A673 (cell line): ENCODE measurements at regions not wholly inside any gene's neighbourhood (a gene's known extent, or its start where the extent isn't known, plus 50 kb on each side); places are given as distances from the start of the nearest gene placed in this dataset.
A peak's percentile ranks its signal among the peaks of the same experiment; 100 is the strongest.

ENCODE experiments used
- BruUV-seq: library from RNA; stranded (reverse); fragments of 400-500 nt; replicated peaks from 2 replicates; lab custom pipeline; 2021; lab: Mats Ljungman, UMichigan
- CTCF ChIA-PET: fragments of 300-600 bp; sonication (Branson Sonifier 250); formaldehyde crosslinking; loops from one replicate; lab custom pipeline; 2022; ENCODE audit warnings: antibody characterized with exemption; lab: Charles Lee
- POLR2A ChIA-PET: fragments of 300-600 bp; sonication (Branson Sonifier 250); formaldehyde crosslinking; loops from one replicate; lab custom pipeline; 2022; ENCODE audit warnings: antibody characterized with exemption; ENCODE audit not compliant: low non-redundant PET; lab: Charles Lee
- DNase-seq: peaks from one replicate; pipeline ENCODE4 v3.0.0-alpha.2; 2015; ENCODE audit warnings: low spot score
- H3K27ac ChIP-seq: fragments of 200-600 bp; sonication (generic); 2 replicates; pipeline ENCODE4 v1.5.1; 2016; ENCODE audit warnings: mixed run types, low read depth, mild to moderate bottlenecking, mixed read lengths, antibody characterized with exemption, low read length; ENCODE audit not compliant: poor library complexity, severe bottlenecking
- H3K27me3 ChIP-seq: fragments of 200-600 bp; sonication (generic); replicated peaks from 2 replicates; pipeline ENCODE4 v1.6.1; 2017; ENCODE audit warnings: mixed run types, low read depth, mild to moderate bottlenecking, mixed read lengths, antibody characterized with exemption, low read length; ENCODE audit not compliant: insufficient read depth, poor library complexity
- H3K36me3 ChIP-seq: fragments of 200-600 bp; sonication (generic); 2 replicates; pipeline ENCODE4 v1.6.1; 2016; ENCODE audit warnings: mixed run types, mild to moderate bottlenecking, mixed read lengths, antibody characterized with exemption, low read length; ENCODE audit not compliant: insufficient read depth, poor library complexity, severe bottlenecking
- H3K4me1 ChIP-seq: fragments of 200-600 bp; sonication (generic); 2 replicates; pipeline ENCODE4 v1.6.1; 2017; ENCODE audit warnings: mixed run types, mild to moderate bottlenecking, mixed read lengths, antibody characterized with exemption, low read length; ENCODE audit not compliant: insufficient read depth, poor library complexity, severe bottlenecking
- H3K4me3 ChIP-seq: fragments of 200-600 bp; sonication (generic); 2 replicates; pipeline ENCODE4 v1.5.1; 2016; ENCODE audit warnings: low read depth, mixed run types, mild to moderate bottlenecking, mixed read lengths, low read length; ENCODE audit not compliant: poor library complexity, severe bottlenecking
- H3K9me3 ChIP-seq: fragments of 200-600 bp; sonication (generic); 2 replicates; pipeline ENCODE4 v1.6.1; 2016; ENCODE audit warnings: mixed run types, low read depth, mild to moderate bottlenecking, mixed read lengths, antibody characterized with exemption, low read length; ENCODE audit not compliant: poor library complexity, severe bottlenecking
- EZH2 ChIP-seq: fragments of 200-600 bp; sonication (generic); IDR thresholded peaks from 2 replicates; pipeline ENCODE4 v1.6.1; 2017; ENCODE audit warnings: borderline replicate concordance, low read depth, mild to moderate bottlenecking, mixed read lengths, antibody characterized with exemption, low read length; ENCODE audit not compliant: poor library complexity, severe bottlenecking
- intact Hi-C: fragments of 100-400 bp; cut with micrococcal nuclease; formaldehyde crosslinking; loops from one replicate; pipeline ENCODE4 v1.10.0; 2022; ENCODE audit not compliant: unreplicated experiment
- TF ChIP-seq, protein P1 (sequence below): fragments of 300-800, 200-600 bp; sonication (generic); conservative IDR thresholded peaks from 2 replicates; pipeline ENCODE4 v1.5.1; 2017; ENCODE audit warnings: low read depth, mild to moderate bottlenecking, antibody characterized with exemption, low read length, moderate library complexity, mixed read lengths

DNA sequence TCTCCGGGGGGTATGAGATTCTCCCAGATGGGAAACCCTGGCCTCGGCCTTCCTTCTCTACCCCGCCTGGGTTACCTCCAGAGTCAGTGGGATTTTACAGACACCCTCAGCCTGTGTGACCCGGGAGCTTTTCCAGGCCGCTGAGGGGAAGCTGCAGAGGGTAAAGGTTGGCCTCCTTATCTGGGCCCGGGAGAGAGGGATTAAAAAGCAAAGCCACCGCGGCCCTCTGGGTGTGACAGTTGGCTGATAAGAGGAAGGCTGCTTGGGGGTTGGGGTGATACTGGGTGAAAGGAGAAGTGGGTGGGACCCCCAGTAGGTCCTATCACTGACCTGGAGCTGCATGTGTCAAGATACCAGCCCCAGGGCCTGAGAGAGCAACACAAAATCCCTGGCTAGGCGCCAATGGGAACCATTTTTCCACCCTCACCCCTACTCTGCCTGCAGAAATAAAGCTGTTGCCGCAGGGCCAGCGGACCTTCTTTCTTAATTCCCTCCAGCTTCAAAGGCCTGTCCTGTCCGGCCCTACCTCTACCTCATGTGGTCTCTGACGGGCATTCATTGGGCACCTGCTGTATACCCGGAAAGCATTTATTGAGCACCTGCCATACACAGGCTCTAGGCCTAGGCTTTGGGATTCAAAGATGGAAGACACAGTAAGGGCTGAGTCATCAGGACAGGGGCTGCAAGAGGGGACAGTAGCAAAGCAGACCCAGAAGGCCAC lies 77.6 kb upstream of the GSE1 start:
- H3K9me3 ChIP-seq: peaks cover 11% of the 10 kb centered on the region
- POLR2A ChIA-PET: no interaction called here
- H3K4me1 ChIP-seq: peaks cover 8% of the 10 kb centered on the region
- peak overlapping the region; percentile 62 for H3K27ac ChIP-seq
- no TSS peak for BruUV-seq
- no peaks in the 10 kb centered on the region for H3K27me3 ChIP-seq
- no peaks in the 10 kb centered on the region for H3K36me3 ChIP-seq
- intact Hi-C loops: no loop called here
- TF ChIP-seq, protein P1, sequence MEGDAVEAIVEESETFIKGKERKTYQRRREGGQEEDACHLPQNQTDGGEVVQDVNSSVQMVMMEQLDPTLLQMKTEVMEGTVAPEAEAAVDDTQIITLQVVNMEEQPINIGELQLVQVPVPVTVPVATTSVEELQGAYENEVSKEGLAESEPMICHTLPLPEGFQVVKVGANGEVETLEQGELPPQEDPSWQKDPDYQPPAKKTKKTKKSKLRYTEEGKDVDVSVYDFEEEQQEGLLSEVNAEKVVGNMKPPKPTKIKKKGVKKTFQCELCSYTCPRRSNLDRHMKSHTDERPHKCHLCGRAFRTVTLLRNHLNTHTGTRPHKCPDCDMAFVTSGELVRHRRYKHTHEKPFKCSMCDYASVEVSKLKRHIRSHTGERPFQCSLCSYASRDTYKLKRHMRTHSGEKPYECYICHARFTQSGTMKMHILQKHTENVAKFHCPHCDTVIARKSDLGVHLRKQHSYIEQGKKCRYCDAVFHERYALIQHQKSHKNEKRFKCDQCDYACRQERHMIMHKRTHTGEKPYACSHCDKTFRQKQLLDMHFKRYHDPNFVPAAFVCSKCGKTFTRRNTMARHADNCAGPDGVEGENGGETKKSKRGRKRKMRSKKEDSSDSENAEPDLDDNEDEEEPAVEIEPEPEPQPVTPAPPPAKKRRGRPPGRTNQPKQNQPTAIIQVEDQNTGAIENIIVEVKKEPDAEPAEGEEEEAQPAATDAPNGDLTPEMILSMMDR: no peak
- no peak for TF ChIP-seq EZH2
- H3K4me3 ChIP-seq: no peak overlapping the region
- CTCF ChIA-PET: no interaction called here
- no peak for DNase-seq

DNA sequence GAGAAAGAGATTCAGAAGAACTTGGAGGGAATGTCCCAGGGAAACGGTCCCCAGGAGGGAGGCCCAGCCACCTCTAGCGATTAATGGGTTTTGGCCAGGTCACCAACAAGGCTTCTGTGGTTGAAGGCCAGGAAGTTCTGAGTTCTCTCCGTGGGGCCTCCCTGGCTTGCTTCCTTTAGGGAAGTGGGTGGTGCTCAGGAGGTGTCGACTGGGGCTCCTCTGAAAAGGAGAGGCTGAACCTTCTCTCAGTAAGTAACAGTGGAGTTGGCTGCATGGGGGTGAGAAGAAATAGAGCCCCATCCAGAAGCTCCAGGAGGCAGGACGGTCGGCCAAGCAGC lies 77.1 kb upstream of the GSE1 start:
- peaks cover 8% of the 10 kb centered on the region for H3K4me1 ChIP-seq
- BruUV-seq: no TSS peak
- POLR2A ChIA-PET: no interaction called here
- no peak overlapping the region for H3K4me3 ChIP-seq
- no peak for DNase-seq
- TF ChIP-seq EZH2: no peak
- TF ChIP-seq, protein P1: no peak
- H3K27me3 ChIP-seq: no peaks in the 10 kb centered on the region
- intact Hi-C loops: no loop called here
- H3K9me3 ChIP-seq: peaks cover 11% of the 10 kb centered on the region
- no peaks in the 10 kb centered on the region for H3K36me3 ChIP-seq
- peak overlapping the region; percentile 62 for H3K27ac ChIP-seq
- CTCF ChIA-PET: no interaction called here

DNA sequence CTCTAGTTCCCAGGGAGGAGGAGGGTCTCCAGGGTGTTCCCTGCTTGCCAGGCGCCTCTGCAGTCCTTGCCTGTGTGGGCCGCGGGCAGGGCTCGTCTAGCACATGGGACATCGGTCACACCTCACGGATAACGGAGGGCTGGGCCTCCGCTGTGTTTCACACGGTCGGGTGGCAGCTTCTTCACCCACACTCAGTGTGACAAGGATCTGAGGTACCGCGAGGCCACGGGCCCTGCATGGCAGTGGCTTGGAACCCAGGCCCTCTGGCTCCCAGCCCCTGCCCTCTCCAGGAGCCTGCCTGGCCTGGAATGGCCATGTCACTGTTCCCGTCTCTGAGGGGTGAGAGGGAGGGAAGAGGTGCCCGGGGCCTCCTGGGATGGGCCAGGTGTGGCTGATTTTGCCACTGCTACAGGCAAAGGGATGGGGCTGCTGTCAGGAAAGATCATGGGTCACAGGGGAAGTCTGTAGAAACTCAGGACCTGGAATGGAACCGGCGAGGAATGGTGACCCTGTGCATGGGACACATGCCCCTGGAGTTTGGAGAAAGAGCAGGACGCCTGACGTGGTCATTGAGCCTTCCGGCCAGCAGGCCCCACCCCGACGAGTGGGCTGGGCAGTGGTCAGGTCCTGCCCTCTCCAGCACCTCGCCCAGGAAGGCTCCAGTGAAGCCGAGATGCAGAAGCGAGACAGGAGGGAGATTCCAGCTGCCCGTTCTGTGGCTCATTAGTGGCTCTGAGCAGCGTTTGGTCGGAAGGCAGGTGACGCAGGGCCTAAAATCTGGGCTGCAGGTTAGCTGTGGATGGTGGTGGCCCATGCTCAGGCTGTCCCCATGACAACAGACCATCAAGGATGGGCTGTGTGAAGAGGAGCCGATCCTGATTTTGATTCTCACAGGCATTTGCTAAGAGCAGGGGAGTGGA lies 76.5 kb upstream of the GSE1 start:
- Histone ChIP-seq H3K4me1 (peaks cover 8% of the 10 kb centered on the region), H3K4me3 (no peak overlapping the region), H3K27ac (peak overlapping the region; percentile 62), H3K27me3 (no peaks in the 10 kb centered on the region), H3K36me3 (no peaks in the 10 kb centered on the region), H3K9me3 (peaks cover 11% of the 10 kb centered on the region)
- TF ChIP-seq, protein P1: no peak
- no peak for TF ChIP-seq EZH2
- no peak for DNase-seq
- POLR2A ChIA-PET: no interaction called here
- intact Hi-C loops: no loop called here
- BruUV-seq: no TSS peak
- CTCF ChIA-PET: no interaction called here
